Neural cell (in vitro differentiated cells): ENCODE measurements at regions not wholly inside any gene's neighbourhood (a gene's known extent, or its start where the extent isn't known, plus 50 kb on each side); places are given as distances from the start of the nearest gene placed in this dataset.

Experiments
- H2AFZ ChIP-seq: fragments of 200-600, 300-800 bp; sonication (generic), shearing (Covaris generic); 2 replicates; pipeline ENCODE4 v1.6.0; 2014; ENCODE audit warnings: low read depth, mild to moderate bottlenecking, antibody characterized with exemption, low read length, moderate library complexity
- H3F3A ChIP-seq: fragments of 200-600 bp; shearing (Covaris generic); 2 replicates; pipeline ENCODE4 v1.6.1; 2016; ENCODE audit warnings: mild to moderate bottlenecking, moderate library complexity, mixed read lengths, antibody characterized with exemption, low read length; ENCODE audit not compliant: insufficient read depth, poor library complexity, severe bottlenecking
- H3K27ac ChIP-seq: fragments of 200-600, 300-800 bp; sonication (generic), shearing (Covaris generic); 2 replicates; pipeline ENCODE4 v1.5.1; 2014; ENCODE audit warnings: mild to moderate bottlenecking, low read length, moderate library complexity
- H3K27me3 ChIP-seq: fragments of 300-800, 200-600 bp; sonication (generic), shearing (Covaris generic); 2 replicates; pipeline ENCODE4 v1.6.0; 2014; ENCODE audit warnings: mild to moderate bottlenecking, low read depth, low read length, moderate library complexity; ENCODE audit not compliant: insufficient read depth
- H3K36me3 ChIP-seq: fragments of 300-800, 200-600 bp; sonication (generic), shearing (Covaris generic); 2 replicates; pipeline ENCODE4 v1.5.1; 2014; ENCODE audit warnings: mild to moderate bottlenecking, antibody characterized with exemption, low read length, moderate library complexity; ENCODE audit not compliant: insufficient read depth
- H3K4me2 ChIP-seq: fragments of 300-800, 200-600 bp; sonication (generic), shearing (Covaris generic); 2 replicates; pipeline ENCODE4 v1.6.0; 2014; ENCODE audit warnings: mild to moderate bottlenecking, low read length
- H3K4me3 ChIP-seq: fragments of 300-800, 200-600 bp; sonication (generic), shearing (Covaris generic); 2 replicates; pipeline ENCODE4 v1.5.1; 2014; ENCODE audit warnings: mild to moderate bottlenecking, low read length, moderate library complexity
- H3K79me2 ChIP-seq: fragments of 200-600 bp; shearing (Covaris generic); replicated peaks from 2 replicates; pipeline ENCODE4 v1.6.0; 2014; ENCODE audit warnings: mild to moderate bottlenecking, low read length, moderate library complexity; ENCODE audit not compliant: insufficient read depth
- H3K9ac ChIP-seq: fragments of 300-800, 200-600 bp; sonication (generic), shearing (Covaris generic); 2 replicates; pipeline ENCODE4 v1.6.1; 2016; ENCODE audit warnings: mild to moderate bottlenecking, low read length, mixed read lengths
- H3K9me2 ChIP-seq: fragments of 200-600 bp; shearing (Covaris generic); 2 replicates; pipeline ENCODE4 v1.6.1; 2016; ENCODE audit warnings: mild to moderate bottlenecking, low read length, mixed read lengths; ENCODE audit not compliant: insufficient read depth
- H3K9me3 ChIP-seq: fragments of 200-600, 300-800 bp; sonication (generic), shearing (Covaris generic); 2 replicates; pipeline ENCODE4 v1.6.1; 2016; ENCODE audit warnings: mild to moderate bottlenecking, mixed run types, low read length, moderate library complexity, mixed read lengths
- H4K20me1 ChIP-seq: fragments of 200-600 bp; shearing (Covaris generic); 2 replicates; pipeline ENCODE4 v1.6.1; 2016; ENCODE audit warnings: mild to moderate bottlenecking, mixed run types; ENCODE audit not compliant: insufficient read depth
- CTCF ChIP-seq: fragments of 450-650 bp; IDR thresholded peaks from 2 replicates; pipeline ENCODE4 v1.5.1; 2014; ENCODE audit warnings: antibody characterized with exemption, mild to moderate bottlenecking, moderate library complexity; ENCODE audit not compliant: poor library complexity, severe bottlenecking
- EP300 ChIP-seq: fragments of 450-650 bp; conservative IDR thresholded peaks from 2 replicates; pipeline ENCODE4 v1.6.1; 2014; ENCODE audit warnings: antibody characterized with exemption, mild to moderate bottlenecking, moderate library complexity; ENCODE audit not compliant: poor library complexity, severe bottlenecking
- EZH2 ChIP-seq: fragments of 200-600, 300-800 bp; shearing (Covaris generic), sonication (generic); IDR thresholded peaks from 2 replicates; pipeline ENCODE4 v1.6.1; 2014; ENCODE audit warnings: antibody characterized with exemption, low read length, borderline replicate concordance, mild to moderate bottlenecking; ENCODE audit not compliant: insufficient read depth, poor library complexity, severe bottlenecking
- MXI1 ChIP-seq: fragments of 450-650 bp; conservative IDR thresholded peaks from 2 replicates; pipeline ENCODE4 v1.6.1; 2014; ENCODE audit warnings: antibody characterized with exemption, mild to moderate bottlenecking; ENCODE audit not compliant: poor library complexity, severe bottlenecking
- POLR2AphosphoS5 ChIP-seq: IDR thresholded peaks from 2 replicates; pipeline ENCODE4 v1.6.1; 2012
- RAD21 ChIP-seq: fragments of 450-650 bp; conservative IDR thresholded peaks from 2 replicates; pipeline ENCODE4 v1.6.1; 2014; ENCODE audit warnings: antibody characterized with exemption, mild to moderate bottlenecking, moderate library complexity
- REST ChIP-seq: IDR thresholded peaks from 2 replicates; pipeline ENCODE4 v1.6.1; 2012; ENCODE audit warnings: borderline replicate concordance
- SMC3 ChIP-seq: fragments of 450-650 bp; conservative IDR thresholded peaks from 2 replicates; pipeline ENCODE4 v1.6.1; 2014; ENCODE audit warnings: antibody characterized with exemption, mild to moderate bottlenecking, moderate library complexity; ENCODE audit not compliant: poor library complexity
- TAF1 ChIP-seq: IDR thresholded peaks from 2 replicates; pipeline ENCODE4 v1.6.1; 2012; ENCODE audit warnings: low read depth

- no peaks in the 10 kb centered on the region for H3F3A ChIP-seq
- H3K27ac ChIP-seq = no peak overlapping the region
- no peaks in the 10 kb centered on the region for H3K36me3 ChIP-seq
- H3K9ac ChIP-seq = no peak overlapping the region
- TF ChIP-seq RAD21 = no peak
- TF ChIP-seq CTCF = no peak
- TF ChIP-seq REST = no peak
- TF ChIP-seq SMC3 = no peak
- no peak for TF ChIP-seq TAF1
- TF ChIP-seq MXI1 = no peak
- TF ChIP-seq EP300 = no peak
- no peak for TF ChIP-seq POLR2AphosphoS5
- no peak for TF ChIP-seq EZH2
- no peak overlapping the region for H3K4me3 ChIP-seq
- no peaks in the 10 kb centered on the region for H4K20me1 ChIP-seq
- no peak overlapping the region for H3K4me2 ChIP-seq
- H2AFZ ChIP-seq = no peak overlapping the region
- no peaks in the 10 kb centered on the region for H3K9me3 ChIP-seq
- H3K9me2 ChIP-seq = no peaks in the 10 kb centered on the region
- no peaks in the 10 kb centered on the region for H3K79me2 ChIP-seq
- H3K27me3 ChIP-seq = no peaks in the 10 kb centered on the region
Measured at GRCh38 chr5:135248801-135249231, 150.2 kb downstream of the MACROH2A1 start.

GRCh38 chr5:135246923-135247795 is 151.9 kb downstream of the MACROH2A1 start:
- TF ChIP-seq EP300 (no peak), RAD21 (no peak), POLR2AphosphoS5 (no peak), SMC3 (no peak), REST (no peak), EZH2 (no peak), MXI1 (no peak), TAF1 (no peak), CTCF (no peak)
- Histone ChIP-seq H3K36me3 (no peaks in the 10 kb centered on the region), H3K9ac (no peak overlapping the region), H3K9me3 (no peaks in the 10 kb centered on the region), H2AFZ (no peak overlapping the region), H3K4me2 (no peak overlapping the region), H3K27me3 (no peaks in the 10 kb centered on the region), H4K20me1 (no peaks in the 10 kb centered on the region), H3K79me2 (no peaks in the 10 kb centered on the region), H3K4me3 (no peak overlapping the region), H3F3A (no peaks in the 10 kb centered on the region), H3K9me2 (no peaks in the 10 kb centered on the region), H3K27ac (no peak overlapping the region)
